HG03066 (cell line): ENCODE measurements at regions not wholly inside any gene's neighbourhood (a gene's known extent, or its start where the extent isn't known, plus 50 kb on each side); places are given as distances from the start of the nearest gene placed in this dataset.
"Not testable (repeated sequence)": the region's sequence is repeated elsewhere in the genome, so short reads cannot be mapped to it uniquely, and the experiment has no call there.

Experiments
- ATAC-seq: cut with Tn5 transposase; IDR thresholded peaks from one replicate; pipeline ENCODE4 v1.9.1; 2021; ENCODE audit warnings: low read depth; ENCODE audit not compliant: unreplicated experiment

DNA sequence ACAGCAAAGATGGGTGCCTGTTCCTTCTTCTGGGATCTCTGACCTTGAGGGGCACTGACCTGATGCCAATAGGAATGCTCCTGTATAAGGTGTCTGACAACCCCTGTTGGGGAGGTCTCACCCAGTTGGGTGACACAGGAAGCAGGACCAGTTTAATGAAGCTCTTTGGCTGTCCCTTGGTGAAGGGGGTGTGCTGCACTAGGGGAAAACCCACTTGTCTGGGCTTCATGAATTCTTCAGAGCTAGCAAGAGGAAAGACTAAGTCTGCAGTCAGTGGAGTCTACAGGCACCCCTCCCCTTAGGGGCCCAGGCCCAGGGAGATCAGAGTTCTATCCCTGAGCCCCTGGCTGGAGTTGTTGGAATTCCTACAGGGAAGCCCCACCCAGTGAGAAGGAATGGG, 550.8 kb upstream of the CHAC2 start:
- ATAC-seq, result no peak

DNA sequence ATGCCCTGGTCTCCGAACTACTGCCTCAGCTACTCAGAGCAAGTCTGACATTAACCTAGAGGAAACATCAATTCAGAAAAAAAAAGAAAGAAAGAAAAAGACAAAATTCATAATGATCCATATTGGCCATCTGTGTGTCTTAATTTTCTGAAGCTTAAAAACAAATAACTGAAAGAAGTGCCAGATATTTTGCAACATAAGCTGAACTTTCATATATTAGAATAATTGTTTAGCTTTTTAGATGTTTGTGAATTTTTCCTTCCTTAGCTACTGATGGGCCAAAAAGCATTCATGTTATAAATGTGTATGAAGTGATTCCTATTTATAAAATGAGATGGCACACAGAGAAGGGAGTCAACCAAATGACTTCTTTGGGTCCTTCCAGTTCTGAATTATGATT, 555.0 kb upstream of the CHAC2 start:
- ATAC-seq, result no peak

DNA sequence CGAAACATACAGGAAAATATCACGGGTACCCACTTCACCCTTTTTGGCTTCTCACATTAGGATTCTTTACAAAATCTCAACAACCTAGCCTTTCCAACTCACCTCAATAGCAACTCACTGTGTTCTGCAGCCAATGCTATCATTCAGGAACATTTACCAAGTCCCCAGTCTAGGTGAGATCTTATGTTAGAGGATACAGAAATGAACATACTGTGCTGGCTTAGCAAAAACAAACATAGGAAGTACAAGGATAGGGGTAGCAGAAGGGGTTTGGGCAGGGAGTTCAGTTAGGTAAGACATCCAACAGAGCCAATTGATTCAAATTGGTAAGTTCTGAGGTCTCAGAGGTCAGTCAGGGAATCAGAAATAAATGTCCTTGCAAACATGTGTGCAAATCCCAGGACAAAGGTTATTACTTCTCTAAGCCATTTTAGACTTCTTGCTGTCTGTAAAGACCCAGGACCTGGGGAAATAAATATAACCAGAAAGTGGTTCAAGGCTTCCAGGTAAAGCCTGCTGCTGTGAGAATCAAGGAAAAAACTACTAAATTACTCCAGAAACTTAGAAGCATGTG, 556.3 kb upstream of the CHAC2 start:
- no peak for ATAC-seq

DNA sequence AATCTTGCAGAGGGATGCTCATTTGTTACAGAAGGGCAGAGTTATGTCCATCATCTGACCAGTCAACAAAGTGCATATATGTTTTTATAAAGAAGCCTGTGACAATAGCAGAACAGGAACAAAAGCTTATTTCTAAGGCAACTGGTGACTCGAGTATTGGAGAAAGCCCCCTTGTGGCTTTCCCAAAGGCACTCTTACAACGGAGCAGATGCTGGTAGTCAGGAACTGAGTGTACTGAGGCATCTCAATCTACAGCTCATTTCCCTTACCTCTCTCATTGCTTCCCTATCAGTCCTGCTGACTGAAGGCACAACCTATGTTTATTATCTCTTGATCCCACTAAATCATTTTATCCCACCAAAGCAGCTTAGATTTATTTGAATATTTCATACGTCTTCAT, 557.1 kb upstream of the CHAC2 start:
- ATAC-seq, result no peak

DNA sequence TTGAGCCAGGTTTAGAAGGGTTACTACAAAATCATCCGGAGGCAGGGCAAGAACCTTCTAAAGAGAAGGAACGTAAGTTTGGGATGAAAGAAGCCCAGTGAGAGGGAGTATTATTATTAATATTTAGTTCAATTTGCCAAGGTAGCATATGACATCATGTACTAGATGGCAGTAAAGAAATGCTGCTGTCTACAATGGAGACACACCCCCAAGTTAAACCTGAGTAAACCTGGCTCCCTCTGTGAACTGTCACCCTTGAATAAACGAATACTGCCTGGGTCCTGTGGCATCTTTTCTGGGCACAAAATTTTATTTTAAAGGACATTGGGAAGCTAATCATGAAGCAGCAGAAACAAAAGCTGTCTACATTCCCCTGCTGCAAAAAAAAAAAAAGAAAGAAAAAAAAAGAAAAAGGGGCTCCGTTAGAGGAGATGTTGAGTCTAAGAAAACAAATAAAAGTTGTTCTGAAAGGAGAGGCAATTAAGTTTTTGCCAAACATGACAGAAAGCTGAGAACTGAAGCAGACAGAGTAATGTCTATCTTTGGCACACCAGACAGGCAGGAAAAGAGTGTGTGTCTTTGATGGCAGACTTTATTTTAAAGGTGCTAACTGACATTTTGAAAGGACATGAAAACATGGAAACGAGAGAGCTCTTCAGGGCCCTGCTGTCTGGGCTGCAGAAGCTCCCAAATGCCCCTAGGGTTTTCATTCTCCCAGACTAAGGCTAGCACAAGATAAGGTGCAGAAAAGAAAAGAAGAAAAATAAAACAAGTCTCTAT, 557.7 kb upstream of the CHAC2 start:
- ATAC-seq, result no peak

DNA sequence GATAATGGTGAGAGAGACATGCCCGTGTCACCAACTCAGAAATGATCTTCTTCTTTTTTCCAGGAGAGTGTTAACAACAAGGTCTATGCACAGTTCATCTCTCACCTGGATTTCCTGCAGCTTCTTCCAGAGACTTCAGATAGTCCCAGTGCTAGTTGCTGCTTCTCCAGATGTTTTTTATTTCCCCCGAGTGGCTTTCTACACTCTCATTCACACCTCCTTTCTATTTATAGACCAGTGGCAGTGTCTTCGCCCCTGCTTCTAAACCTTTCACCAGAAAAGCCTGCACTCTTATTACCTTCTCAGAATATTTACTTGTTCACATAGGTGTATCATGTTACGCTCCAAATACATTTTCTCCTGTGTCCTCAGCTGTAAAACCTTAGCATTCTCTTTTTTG, 558.8 kb upstream of the CHAC2 start:
- ATAC-seq, result no peak

DNA sequence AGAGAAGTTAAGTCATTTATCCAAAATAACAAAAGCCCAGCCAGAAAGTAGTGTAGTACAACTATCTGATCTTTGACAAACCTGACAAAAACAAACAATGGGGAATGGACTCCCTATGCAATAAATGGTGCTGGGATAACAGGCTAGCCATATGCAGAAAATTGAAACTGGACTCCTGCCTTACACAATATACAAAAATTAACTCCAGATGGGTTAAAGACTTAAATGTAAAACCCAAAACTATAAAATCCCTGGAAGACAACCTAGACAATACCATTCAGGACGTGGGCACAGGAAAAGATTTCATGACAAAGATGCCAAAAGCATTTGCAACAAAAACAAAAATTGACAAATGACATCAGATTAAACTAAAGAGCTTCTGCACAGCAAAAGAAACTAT, 561.4 kb upstream of the CHAC2 start:
- ATAC-seq, result not testable (repeated sequence)

DNA sequence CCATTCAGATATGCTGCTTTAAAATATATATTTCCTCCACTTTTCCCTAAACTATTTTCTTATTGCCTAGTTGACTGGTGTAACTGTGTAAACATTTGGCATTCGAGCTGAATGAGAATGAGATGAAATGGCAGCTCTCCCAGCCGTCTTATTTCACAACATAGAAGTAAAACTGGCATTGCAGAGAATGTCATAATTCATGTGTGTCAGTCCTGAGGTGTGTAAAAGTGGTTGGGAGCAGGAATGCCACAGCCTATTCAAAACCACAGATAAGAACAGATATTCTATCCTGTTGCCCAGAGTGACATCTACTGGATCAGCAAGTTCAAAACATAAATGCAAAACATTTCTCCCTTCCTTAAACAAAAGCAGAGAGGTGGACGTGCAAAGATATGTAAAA, 565.5 kb upstream of the CHAC2 start:
- no peak for ATAC-seq

DNA sequence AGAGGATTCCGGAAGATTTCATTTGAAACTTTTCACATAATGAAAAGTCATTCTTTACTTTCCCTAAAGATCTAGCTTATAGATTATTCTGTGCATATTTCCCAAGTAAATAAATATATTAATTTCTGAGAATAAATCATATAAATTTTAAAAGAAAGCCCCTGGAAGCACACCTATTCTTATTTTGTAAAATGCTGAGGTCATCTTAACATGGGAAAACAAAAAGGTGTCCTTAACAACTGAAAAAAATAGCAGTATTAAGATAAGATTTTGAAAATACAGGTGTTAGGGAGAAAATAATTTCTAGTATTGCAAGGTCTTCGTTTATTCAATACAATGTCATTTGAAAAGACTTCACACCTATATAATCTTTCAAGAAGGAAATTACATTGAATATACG, 567.5 kb upstream of the CHAC2 start:
- no peak for ATAC-seq

DNA sequence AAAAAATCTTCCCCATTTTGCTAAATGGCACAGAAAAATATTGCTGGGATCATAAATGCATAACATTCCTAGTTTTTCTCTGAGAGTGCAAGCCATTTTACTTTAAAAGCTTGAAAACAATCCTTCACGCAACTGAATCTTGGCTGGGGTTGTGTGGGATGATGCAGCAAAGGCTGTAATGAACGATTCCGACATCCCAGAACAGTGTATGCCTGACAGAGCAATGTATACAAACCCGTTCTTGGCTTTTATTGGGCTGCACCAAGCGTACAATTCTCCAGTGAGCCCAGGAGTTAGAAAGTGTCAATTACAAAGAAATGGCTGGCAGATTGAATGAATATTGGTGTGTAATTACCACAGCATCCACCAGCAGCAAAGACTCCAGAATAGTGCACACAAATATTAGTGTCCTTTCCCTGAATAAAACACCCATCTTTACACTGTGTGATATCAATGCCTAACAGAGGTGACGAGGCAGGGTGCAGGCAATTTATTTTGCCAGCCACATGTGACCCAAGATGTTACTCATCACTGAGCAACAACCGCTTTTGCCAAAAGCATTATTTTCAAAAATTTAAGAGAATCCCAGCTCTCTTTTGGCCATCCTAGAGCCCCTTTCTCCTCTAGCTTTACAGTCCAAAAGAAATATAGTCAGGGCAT, 578.6 kb upstream of the CHAC2 start:
- no peak for ATAC-seq

DNA sequence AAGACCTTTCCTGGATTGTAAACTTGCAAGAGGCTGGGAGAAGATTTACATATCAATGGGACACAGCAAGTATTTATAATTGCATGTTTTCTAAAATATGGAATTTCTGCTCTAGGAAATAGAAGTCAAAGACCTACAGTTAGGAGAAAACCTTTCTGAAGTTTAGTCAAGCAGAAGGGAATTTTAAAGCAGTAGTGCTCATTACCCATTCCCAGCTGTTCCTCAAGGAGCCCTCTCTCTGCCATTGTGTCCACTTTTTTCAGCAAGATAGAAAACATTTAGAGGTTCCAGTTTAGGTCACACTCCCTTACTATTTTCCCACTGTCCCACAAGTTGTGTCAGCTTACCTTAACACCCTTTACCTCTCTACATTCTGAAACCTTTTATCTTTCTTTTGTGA, 584.0 kb upstream of the CHAC2 start:
- no peak for ATAC-seq

DNA sequence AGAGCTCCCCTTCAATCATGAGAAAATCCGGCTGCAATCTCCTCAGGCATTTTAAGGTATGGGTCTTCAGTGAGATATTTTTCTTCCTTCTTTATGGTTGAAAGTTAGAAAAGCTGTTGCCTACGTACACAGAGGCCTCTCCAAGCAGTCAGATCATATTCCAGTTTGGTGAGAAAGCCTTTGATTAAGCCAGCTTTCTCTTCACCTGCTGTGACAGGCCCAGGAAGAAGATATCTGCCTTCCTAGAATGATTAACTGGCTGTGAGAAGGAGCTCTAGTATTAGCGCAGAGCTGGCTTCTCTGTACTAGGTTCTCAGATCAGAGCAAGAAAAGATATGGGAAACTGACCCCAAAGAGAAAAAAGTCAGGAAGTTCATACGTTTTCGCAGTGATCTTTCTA, 585.0 kb upstream of the CHAC2 start:
- no peak for ATAC-seq

DNA sequence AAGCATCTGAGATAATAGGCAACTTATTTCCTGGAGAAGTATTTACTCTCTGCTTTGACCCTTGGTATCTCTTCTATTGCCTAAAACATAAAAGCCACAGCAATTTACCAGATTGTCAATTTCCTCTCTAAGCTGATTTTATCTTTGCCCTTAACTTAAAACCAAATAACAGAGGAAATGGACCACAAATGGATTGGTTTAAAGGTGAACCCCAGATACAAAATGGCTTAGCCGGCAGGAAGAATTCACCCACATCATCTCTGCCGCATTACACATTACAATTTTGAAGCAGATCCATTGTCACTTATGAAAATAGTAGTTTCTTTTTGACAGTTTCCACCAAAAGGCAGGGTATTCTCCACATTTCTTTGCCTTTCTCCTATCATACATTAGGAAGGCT, 585.8 kb upstream of the CHAC2 start:
- no peak for ATAC-seq

DNA sequence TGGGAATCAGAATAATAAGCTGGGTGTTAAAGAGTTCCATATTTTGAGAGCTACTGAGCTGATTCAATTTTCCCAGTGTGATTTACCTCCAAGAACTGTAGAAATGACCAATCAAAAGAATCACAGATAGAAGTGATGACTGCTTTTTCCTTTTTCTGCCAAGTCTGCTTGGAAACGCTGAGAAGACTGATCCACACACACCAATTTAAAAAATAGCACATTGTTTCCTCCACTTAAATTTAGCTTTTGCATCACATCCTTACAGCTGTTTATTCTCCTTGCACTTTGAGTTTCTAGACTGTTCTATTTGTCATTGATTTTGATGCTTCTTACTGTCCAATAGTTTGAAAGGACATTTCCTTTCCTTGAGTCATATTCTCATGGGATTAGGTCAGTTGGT, 590.3 kb upstream of the CHAC2 start:
- ATAC-seq, result no peak

DNA sequence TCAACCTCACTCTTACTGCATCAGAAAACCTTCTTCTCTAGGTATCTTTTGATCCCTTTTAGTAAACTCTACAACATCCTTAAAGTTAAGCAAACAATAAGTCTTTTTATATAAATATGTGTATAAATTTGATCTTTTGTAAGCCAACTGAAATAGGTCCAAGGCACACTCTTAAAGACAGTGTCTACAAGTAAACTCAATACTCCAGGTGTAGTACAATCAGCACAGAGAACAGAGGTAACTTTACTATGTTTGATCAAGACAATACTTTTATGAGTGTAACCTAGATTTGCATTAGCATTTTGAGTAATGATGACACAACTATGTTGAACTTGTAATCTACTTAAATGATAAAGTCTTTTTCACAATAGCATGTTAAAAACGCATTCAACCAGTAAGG, 593.1 kb upstream of the CHAC2 start:
- ATAC-seq, result no peak

DNA sequence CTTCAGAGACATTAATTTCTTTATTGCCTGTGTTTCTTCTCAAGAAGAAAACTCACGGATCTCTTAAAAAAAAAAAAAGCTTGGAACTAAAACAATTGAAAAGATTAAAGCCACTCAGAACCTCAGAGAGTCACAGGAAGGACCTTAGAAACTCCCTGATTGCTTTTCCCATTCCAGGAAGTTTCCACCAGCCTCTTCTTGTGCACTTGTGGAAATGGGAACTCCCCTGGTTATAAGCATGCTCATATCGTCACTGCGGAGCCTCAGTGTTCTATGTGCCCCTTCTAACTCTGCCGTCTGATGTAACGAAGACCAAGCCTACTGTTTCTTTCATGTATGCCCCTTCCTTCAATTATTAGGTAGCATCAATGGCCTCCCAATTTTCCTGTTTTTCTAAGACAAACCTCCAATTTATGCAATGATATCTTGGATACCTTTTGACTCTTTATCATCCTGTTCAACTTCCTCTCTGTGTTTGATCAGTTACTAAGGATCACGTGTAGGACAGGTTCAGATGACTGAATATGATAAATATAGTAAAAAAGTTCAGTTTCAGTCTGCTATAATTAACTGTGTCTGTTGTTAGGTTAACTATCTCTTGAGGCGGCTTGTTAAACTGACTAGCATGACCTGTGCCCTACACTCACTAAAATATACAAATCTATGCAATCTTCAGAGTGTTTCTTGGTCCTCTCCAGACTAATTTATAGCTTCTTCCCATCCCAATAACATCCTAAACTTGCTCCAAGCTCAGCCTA, 593.7 kb upstream of the CHAC2 start:
- ATAC-seq, result no peak

DNA sequence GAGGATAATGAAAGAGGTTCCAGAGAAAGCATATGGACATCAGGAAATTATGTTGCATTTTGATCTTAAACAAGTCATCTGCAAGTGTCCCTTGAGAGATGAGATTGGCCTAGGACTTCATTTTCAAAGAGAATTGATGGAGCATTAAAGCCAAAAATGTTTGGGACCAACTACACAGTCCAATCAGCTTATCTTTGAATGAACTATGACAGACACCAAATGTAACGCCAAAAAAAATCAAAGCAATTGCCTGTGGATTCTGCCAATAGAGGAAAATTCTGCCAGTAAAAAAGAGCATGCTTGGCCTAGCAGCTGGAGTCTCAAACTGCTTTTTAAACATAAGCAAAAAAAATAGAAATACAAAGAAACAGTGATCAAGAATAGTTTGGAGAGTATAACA, 594.5 kb upstream of the CHAC2 start:
- no peak for ATAC-seq

DNA sequence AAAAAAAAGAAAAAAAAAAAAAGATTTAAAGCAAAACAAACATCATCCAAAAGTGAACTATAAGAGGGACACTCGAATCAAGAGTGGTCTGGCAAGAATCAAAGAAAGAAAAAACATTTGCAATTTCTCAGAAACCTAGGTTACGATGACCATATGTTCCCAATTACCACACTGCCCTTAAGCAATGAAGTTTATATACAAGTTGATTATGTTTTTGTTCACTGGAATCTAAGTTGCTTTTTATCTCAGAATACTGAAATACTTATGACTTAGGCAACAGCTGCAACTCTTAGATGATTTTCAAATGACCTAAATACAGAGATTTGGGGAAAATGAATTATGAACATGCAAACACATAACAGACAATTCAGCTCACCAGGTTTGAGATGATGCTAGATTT, 597.1 kb upstream of the CHAC2 start:
- no peak for ATAC-seq

DNA sequence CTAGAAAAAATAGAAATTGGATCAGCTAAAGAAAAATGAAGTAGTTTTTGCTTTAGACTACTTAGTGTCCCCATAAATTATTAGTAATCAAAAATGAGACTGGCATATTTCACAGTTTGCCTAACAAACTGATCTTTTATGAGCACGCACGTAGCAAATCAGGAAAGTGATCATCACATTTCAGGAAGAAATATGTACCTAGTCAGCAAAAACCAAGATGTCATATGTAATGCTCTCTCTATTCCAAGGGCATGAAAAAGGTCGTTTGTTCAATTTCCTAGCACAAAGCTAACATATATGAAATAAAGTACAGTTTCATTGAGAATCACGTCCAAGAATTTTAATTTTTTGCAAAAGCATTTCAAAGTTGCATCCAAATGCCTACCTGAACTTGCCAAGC, 600.4 kb upstream of the CHAC2 start:
- ATAC-seq, result no peak

DNA sequence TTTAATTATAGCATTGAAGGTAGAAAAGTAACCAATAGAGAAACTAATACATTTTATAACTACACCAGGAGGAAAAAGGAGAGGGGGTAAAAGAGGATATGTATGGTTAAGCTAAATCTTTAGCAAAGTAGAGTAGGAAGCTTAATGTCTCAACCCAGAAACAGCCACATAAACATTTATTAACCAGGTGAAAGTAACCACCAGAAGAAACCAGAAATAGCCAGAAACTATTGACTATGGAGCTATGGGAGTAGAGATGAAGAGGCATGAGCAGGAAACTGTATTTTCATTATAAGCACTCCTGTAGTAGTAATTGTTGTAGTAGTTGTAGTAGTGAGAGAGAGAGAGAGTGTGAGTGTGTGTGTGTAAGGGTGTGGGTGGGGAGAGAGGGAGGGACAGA, 617.5 kb upstream of the CHAC2 start:
- ATAC-seq, result no peak

DNA sequence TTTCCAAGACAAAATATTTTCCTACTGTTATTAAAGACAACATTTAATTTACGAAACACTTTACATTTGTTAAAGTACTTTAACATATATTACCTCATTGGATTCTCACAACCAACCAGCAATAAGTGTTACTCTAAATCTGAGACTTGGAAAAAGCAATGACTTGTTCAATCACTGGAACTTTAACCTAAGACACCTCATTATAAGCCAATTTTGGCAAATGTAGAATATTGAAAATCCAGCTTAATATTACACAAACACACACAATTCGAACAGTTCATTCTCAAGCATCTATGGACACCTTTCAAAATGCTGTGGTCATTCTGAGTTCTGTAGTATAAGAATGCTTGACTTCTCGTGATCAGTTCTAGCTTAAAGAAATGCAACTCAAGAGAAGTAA, 619.4 kb upstream of the CHAC2 start:
- no peak for ATAC-seq
